Fibroblast of lung (primary cell): ENCODE measurements at regions not wholly inside any gene's neighbourhood (a gene's known extent, or its start where the extent isn't known, plus 50 kb on each side); places are given as distances from the start of the nearest gene placed in this dataset.

Experiments
- DNase-seq, 2 donors: peaks; one replicate each; pipeline versions ENCODE4 v3.0.0 to v3.0.0-alpha.2; 2010; ENCODE audit warnings: low read depth in 2 of 2
- H2AFZ ChIP-seq: 2 replicates; pipeline ENCODE4 v1.5.1; 2012; ENCODE audit warnings: low read length, control low read depth, inconsistent platforms
- H3K27ac ChIP-seq: 2 replicates; pipeline ENCODE4 v1.5.1; 2011; ENCODE audit warnings: low read length, control low read depth; ENCODE audit not compliant: insufficient read depth
- H3K27me3 ChIP-seq: 2 replicates; pipeline ENCODE4 v1.5.1; 2011; ENCODE audit warnings: mild to moderate bottlenecking, low read length; ENCODE audit not compliant: control insufficient read depth, insufficient read depth
- H3K36me3 ChIP-seq: 2 replicates; pipeline ENCODE4 v1.5.1; 2011; ENCODE audit warnings: low read length; ENCODE audit not compliant: control insufficient read depth, insufficient read depth
- H3K4me1 ChIP-seq: 2 replicates; pipeline ENCODE4 v1.5.1; 2011; ENCODE audit warnings: low read length; ENCODE audit not compliant: control insufficient read depth, insufficient read depth; ENCODE audit errors: extremely low read depth
- H3K4me2 ChIP-seq: 2 replicates; pipeline ENCODE4 v1.5.1; 2011; ENCODE audit warnings: low read length, control low read depth; ENCODE audit not compliant: insufficient read depth; ENCODE audit errors: extremely low read depth
- H3K4me3 ChIP-seq, 4 experiments: fragments of 200-600 bp in 1 of 4; sonication (generic) in 1 of 4; replicated peaks in 1 of 4; 2 replicates each; pipeline ENCODE4 v1.5.1; 2011 to 2016; ENCODE audit warnings: low read length in 4 of 4, low read depth in 3 of 4, mild to moderate bottlenecking in 3 of 4, control low read depth in 2 of 4, inconsistent platforms in 1 of 4, mixed read lengths in 1 of 4; ENCODE audit not compliant: insufficient read depth in 1 of 4; ENCODE audit errors: control extremely low read depth in 1 of 4
- H3K79me2 ChIP-seq: 2 replicates; pipeline ENCODE4 v1.5.1; 2012; ENCODE audit warnings: mild to moderate bottlenecking, low read length, inconsistent platforms; ENCODE audit not compliant: control insufficient read depth, insufficient read depth
- H3K9ac ChIP-seq: 2 replicates; pipeline ENCODE4 v1.5.1; 2011; ENCODE audit warnings: mild to moderate bottlenecking, low read length, control low read depth; ENCODE audit not compliant: insufficient read depth
- H3K9me3 ChIP-seq: 2 replicates; pipeline ENCODE4 v1.5.1; 2012; ENCODE audit warnings: low read depth, low read length; ENCODE audit not compliant: control insufficient read depth, insufficient read depth
- H4K20me1 ChIP-seq: 2 replicates; pipeline ENCODE4 v1.5.1; 2011; ENCODE audit warnings: low read length; ENCODE audit not compliant: control insufficient read depth, insufficient read depth; ENCODE audit errors: extremely low read depth
- EZH2 ChIP-seq: IDR thresholded peaks from 2 replicates; pipeline ENCODE4 v1.5.1; 2012; ENCODE audit warnings: low read length, control low read depth, mild to moderate bottlenecking; ENCODE audit errors: missing control alignments
- TF ChIP-seq, protein P1 (sequence below), 2 donors: IDR thresholded peaks in 1 of 2; conservative IDR thresholded peaks in 1 of 2; 1 replicate in 1 of 2; 2 replicates in 1 of 2; pipeline ENCODE4 v1.5.1; 2011 to 2012; ENCODE audit warnings: low read length in 2 of 2, control low read depth in 1 of 2, inconsistent platforms in 1 of 2, low read depth in 1 of 2, mild to moderate bottlenecking in 1 of 2

DNA sequence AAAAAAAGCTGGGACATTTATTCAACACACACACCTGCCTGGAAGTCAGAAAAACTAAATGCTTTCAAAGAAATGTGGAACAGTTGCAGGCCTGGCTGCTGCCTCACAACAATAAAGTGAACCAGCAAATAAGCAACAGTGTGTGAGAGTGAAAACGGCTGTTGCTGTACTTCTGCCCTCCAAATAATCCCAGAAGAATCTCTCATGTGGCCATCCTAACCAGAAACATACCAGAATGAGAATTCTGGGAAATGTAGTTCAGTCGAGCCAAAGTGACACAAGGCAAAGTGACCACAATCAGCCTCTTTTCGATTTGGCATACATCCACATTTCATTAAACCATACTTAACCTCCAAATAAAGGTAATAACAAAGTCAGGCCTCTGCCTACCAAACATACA lies 204.5 kb downstream of the SLC7A11 start:
- Histone ChIP-seq H3K4me1 (peaks cover 13% of the 10 kb centered on the region), H3K36me3 (no peaks in the 10 kb centered on the region), H3K79me2 (no peaks in the 10 kb centered on the region), H3K27ac (peak overlapping the region; percentile 13), H4K20me1 (no peaks in the 10 kb centered on the region), H2AFZ (peak overlapping the region; percentile 45), H3K4me2 (peak overlapping the region; percentile 4), H3K4me3 (no peak overlapping the region), H3K9ac (no peak overlapping the region), H3K27me3 (no peaks in the 10 kb centered on the region), H3K9me3 (no peaks in the 10 kb centered on the region)
- peak; percentile 51 to 91 for DNase-seq
- TF ChIP-seq EZH2: no peak
- TF ChIP-seq, protein P1, sequence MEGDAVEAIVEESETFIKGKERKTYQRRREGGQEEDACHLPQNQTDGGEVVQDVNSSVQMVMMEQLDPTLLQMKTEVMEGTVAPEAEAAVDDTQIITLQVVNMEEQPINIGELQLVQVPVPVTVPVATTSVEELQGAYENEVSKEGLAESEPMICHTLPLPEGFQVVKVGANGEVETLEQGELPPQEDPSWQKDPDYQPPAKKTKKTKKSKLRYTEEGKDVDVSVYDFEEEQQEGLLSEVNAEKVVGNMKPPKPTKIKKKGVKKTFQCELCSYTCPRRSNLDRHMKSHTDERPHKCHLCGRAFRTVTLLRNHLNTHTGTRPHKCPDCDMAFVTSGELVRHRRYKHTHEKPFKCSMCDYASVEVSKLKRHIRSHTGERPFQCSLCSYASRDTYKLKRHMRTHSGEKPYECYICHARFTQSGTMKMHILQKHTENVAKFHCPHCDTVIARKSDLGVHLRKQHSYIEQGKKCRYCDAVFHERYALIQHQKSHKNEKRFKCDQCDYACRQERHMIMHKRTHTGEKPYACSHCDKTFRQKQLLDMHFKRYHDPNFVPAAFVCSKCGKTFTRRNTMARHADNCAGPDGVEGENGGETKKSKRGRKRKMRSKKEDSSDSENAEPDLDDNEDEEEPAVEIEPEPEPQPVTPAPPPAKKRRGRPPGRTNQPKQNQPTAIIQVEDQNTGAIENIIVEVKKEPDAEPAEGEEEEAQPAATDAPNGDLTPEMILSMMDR (conservative IDR thresholded peaks at IDR 0.05 in 1 of 2, IDR thresholded peaks at IDR 0.05 in 1 of 2; ENCODE audit: low read depth in 1 of 2, low read length in 2 of 2): no peak

DNA sequence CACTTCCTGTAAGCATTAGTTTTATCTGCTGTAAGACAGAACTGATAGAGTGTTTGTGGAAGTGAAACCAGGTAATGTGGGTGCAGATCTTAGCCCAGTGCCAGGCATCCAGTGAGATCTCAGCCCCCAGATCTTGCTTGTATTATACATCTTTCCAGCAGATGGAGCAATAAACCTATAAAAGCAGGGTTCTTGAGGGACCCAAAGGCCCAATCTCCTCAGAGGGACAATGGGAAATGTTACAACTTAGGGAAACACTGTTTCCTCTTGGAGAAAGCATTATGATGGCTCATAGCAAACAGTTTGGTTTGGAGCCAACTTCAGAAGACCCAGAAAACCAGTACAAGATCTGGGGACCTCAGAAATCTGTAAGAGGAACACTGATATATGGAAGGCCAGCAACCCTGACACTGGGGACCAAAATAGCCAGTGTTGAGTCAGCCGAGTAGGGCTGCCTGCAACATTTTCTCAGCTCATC lies 206.3 kb downstream of the SLC7A11 start:
- peak; percentile 60 to 84 for DNase-seq
- no peaks in the 10 kb centered on the region for H3K36me3 ChIP-seq
- peak overlapping the region; percentile 50 for H2AFZ ChIP-seq
- peaks cover 13% of the 10 kb centered on the region for H3K4me1 ChIP-seq
- no peak overlapping the region for H3K4me3 ChIP-seq
- peak overlapping the region; percentile 20 for H3K27ac ChIP-seq
- H3K79me2 ChIP-seq: no peaks in the 10 kb centered on the region
- H3K9me3 ChIP-seq: no peaks in the 10 kb centered on the region
- no peak for TF ChIP-seq EZH2
- TF ChIP-seq, protein P1 (conservative IDR thresholded peaks at IDR 0.05 in 1 of 2, IDR thresholded peaks at IDR 0.05 in 1 of 2; ENCODE audit: low read depth in 1 of 2, low read length in 2 of 2): peak; percentile 57 to 64
- H3K9ac ChIP-seq: no peak overlapping the region
- H3K27me3 ChIP-seq: no peaks in the 10 kb centered on the region
- no peak overlapping the region for H3K4me2 ChIP-seq
- H4K20me1 ChIP-seq: no peaks in the 10 kb centered on the region

DNA sequence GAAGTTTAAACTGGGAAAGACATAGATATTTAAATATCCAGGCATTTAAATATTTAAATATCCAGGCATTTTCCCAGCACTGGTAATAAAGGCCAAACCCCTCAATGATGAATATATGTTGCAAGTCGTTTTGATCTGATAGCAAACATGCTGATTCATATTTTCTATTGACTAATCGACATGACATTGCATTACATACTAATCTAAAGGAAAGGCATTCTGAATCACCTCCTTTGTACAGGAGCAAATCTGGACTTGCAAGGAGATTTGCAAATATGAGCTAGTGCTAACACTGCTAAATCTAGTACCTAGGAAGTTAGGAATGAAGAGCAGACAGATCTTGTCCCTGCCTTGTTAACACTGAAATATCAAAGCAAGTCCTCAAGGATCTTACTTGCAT lies 207.3 kb downstream of the SLC7A11 start:
- Histone ChIP-seq H3K79me2 (no peaks in the 10 kb centered on the region), H3K36me3 (no peaks in the 10 kb centered on the region), H3K27ac (no peak overlapping the region), H3K4me1 (peaks cover 13% of the 10 kb centered on the region), H3K9ac (no peak overlapping the region), H3K4me2 (no peak overlapping the region), H3K27me3 (no peaks in the 10 kb centered on the region), H3K4me3 (no peak overlapping the region), H4K20me1 (no peaks in the 10 kb centered on the region), H3K9me3 (no peaks in the 10 kb centered on the region), H2AFZ (peak overlapping the region; percentile 17)
- DNase-seq: peak; percentile 48 to 61
- no peak for TF ChIP-seq EZH2
- TF ChIP-seq, protein P1 (conservative IDR thresholded peaks at IDR 0.05 in 1 of 2, IDR thresholded peaks at IDR 0.05 in 1 of 2; ENCODE audit: low read depth in 1 of 2, low read length in 2 of 2): no peak
